ENCODE measurements at regions not wholly inside any gene's neighbourhood (a gene's known extent, or its start where the extent isn't known, plus 50 kb on each side); places are given as distances from the start of the nearest gene placed in this dataset.

DNA sequence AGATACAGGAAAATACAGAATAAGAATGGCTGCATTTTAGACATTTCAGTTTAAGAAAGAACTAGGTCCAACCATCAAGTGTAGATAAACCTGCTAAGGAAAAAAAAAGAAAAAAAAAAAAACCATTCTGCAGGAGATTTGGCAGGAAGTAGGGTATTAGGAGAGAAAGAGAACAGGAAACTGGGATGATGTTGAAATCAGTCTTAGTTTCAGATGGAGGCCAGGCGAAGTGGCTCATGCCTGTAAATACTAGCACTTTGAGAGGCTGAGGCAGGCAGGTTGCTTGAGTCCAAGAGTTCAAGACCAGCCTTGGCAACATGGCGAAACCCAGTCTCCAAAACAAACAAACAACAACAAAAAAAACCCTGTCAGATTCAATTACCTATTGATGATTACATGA lies 120.2 kb downstream of the RAB11FIP2 start:
- TF ChIP-seq, protein P1, sequence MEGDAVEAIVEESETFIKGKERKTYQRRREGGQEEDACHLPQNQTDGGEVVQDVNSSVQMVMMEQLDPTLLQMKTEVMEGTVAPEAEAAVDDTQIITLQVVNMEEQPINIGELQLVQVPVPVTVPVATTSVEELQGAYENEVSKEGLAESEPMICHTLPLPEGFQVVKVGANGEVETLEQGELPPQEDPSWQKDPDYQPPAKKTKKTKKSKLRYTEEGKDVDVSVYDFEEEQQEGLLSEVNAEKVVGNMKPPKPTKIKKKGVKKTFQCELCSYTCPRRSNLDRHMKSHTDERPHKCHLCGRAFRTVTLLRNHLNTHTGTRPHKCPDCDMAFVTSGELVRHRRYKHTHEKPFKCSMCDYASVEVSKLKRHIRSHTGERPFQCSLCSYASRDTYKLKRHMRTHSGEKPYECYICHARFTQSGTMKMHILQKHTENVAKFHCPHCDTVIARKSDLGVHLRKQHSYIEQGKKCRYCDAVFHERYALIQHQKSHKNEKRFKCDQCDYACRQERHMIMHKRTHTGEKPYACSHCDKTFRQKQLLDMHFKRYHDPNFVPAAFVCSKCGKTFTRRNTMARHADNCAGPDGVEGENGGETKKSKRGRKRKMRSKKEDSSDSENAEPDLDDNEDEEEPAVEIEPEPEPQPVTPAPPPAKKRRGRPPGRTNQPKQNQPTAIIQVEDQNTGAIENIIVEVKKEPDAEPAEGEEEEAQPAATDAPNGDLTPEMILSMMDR (IDR thresholded peaks at IDR 0.05) = no peak
- no peak for TF ChIP-seq POLR2A (IDR thresholded peaks at IDR 0.05)

Data from lower leg skin (tissue), 3 donors.